ENCODE measurements at regions not wholly inside any gene's neighbourhood (a gene's known extent, or its start where the extent isn't known, plus 50 kb on each side); places are given as distances from the start of the nearest gene placed in this dataset.

DNA sequence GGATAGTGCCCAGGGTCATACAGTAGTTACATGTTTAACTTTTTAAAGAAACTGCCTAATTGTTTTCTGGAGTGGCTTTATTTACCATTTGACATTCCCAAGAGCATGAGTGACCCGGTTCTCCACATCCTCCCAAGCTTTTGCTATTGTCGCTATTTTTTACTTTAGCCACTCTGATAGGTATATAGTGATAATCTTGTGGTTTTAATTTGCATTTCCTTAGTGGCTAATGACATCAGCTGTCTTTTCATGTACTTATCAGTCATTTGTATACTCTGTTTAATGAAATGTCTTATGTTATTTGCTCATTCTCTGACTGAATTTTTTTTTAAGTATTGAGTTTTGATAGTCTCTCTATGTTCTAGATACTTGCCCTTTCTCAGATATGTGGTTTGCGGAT is 109.7 kb upstream of the HS6ST1 start:
- DNase-seq (ENCODE audit: low read depth) = no peak
- H3K4me3 ChIP-seq (replicated peaks; ENCODE audit: low read depth, low read length) = no peak overlapping the region
- TF ChIP-seq, protein P1, sequence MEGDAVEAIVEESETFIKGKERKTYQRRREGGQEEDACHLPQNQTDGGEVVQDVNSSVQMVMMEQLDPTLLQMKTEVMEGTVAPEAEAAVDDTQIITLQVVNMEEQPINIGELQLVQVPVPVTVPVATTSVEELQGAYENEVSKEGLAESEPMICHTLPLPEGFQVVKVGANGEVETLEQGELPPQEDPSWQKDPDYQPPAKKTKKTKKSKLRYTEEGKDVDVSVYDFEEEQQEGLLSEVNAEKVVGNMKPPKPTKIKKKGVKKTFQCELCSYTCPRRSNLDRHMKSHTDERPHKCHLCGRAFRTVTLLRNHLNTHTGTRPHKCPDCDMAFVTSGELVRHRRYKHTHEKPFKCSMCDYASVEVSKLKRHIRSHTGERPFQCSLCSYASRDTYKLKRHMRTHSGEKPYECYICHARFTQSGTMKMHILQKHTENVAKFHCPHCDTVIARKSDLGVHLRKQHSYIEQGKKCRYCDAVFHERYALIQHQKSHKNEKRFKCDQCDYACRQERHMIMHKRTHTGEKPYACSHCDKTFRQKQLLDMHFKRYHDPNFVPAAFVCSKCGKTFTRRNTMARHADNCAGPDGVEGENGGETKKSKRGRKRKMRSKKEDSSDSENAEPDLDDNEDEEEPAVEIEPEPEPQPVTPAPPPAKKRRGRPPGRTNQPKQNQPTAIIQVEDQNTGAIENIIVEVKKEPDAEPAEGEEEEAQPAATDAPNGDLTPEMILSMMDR (IDR thresholded peaks at IDR 0.05; ENCODE audit: low read length, missing control alignments) = no peak

DNA sequence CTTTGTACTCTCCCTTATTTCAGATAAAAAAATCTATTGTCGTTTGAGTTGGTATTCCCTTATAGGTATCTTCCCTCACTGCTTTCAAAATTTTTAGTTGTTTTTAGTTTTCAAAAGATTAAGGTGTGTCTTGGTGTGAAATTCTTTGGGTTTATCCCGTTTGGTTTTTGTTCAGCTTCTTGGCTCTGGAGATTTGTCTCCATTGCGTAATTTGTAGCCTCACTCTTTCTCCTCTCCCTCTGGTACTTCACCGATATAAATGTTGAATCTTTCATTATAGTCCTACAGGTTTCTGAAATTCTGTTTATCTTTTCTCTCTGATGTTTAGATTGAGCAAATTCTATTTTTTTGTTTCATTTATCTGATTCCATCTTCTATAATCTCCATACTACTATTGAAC is 113.8 kb upstream of the HS6ST1 start:
- TF ChIP-seq, protein P1 (IDR thresholded peaks at IDR 0.05; ENCODE audit: low read length, missing control alignments) = no peak
- no peak overlapping the region for H3K4me3 ChIP-seq (replicated peaks; ENCODE audit: low read depth, low read length)
- DNase-seq (ENCODE audit: low read depth) = no peak

DNA sequence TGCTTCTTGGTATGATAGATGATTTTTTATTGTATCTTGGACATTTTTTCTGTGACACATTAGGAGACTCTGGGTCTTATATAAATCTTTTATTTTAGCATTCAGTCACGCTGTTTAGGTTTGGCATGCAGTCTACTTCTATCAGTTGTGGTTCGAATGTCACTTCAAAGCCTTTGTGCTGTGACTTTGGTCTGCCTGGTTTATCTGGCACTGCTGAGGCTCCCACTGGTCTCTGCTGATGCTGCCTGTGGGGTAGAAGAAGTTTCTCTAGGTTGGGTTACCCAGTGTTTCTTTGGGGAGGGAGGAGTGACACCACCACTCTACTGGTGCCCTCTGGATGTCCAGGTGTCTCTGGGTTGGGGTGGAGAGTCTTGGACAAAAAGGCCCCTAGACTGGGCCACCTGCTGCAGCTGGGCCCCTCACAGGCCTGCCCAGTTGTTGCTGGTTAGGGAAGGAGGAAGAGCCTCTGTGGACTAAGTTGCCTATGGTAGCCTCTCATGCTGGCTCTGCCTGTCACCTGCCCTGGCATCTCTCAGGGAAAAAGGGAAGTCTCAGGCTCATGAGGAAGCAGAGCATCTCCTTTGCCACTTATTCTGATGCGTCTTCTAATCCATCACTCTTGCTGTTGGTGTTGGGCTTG is 115.4 kb upstream of the HS6ST1 start:
- no peak overlapping the region for H3K4me3 ChIP-seq (replicated peaks; ENCODE audit: low read depth, low read length)
- no peak for DNase-seq (ENCODE audit: low read depth)
- TF ChIP-seq, protein P1 (IDR thresholded peaks at IDR 0.05; ENCODE audit: low read length, missing control alignments) = no peak

DNA sequence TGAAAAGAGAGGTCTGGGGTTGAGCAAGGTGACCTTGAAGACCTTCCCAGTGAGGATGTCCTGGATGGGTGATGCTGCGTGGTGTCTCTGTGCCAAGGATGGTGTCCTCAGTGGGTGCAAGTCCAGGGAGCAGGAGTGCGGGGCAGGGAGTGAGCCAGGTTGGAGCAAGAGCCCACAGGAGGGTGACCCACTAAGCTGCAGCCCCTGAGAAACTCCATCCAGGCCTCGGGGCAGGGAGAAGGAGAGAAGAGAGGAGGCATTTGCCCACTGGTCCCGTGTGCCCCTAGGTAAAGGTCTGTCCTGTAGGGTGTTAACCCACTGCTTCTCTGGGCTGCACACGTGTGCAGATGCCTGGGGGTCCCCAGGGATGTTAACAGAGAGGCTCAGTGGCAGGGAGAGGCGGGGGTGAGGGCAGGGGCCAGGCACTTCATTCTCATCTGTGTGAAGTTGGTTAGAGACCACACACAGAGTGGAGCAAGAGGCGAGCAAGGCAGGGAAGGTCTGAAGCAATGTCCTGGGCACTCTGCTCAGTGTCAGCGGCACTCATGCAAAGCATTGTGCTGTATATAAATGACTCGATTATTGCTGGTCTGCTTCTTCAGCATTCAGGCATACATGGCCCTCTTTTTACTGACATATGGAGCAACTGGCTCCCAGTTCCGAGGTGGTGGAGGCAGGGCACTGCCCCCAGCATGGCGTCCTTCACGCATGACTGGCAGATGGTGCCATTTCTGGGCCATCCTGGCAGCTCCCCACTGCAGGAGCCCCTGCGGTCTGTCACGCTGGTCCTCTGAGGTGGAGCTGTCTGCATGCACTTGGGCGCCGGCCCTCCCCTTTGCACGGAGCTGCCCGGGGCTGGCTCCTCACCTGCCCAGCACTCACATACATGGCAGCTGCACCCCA is 117.2 kb upstream of the HS6ST1 start:
- TF ChIP-seq, protein P1 (IDR thresholded peaks at IDR 0.05; ENCODE audit: low read length, missing control alignments) = no peak
- no peak overlapping the region for H3K4me3 ChIP-seq (replicated peaks; ENCODE audit: low read depth, low read length)
- no peak for DNase-seq (ENCODE audit: low read depth)

DNA sequence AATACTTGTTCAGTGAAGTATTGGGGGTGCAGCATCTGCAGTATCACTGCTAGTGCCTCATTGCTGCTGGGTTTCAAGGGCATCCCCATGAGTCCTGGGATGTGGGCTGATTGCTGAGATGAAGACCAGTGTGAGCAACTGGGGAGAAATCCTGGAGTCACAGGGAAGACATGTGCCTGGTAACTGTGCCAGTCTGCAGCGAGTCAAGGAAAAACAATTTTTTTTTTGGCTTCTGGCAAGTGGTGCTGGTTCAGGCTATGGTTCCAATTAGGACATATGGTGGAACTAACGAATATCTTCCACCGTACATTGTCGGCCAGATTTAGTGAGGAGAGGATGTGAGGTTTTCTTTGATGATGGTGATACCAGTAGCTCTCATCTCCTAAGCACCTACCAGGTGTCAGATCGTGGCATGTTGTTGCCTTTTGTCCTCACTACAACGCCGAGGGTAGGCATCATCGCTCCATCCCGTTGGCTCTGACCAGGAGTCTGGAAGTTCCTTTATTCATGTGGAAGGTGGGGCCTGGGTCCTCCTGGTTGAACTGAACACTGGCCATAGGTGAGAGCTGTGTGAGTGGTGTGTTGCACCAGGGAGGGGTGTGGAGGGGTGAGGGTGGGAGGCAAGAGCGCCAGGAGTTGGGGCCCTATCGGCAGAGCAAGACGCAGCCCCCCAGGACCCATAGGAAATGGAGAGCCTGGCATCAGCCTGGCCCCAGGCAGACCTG is 118.0 kb upstream of the HS6ST1 start:
- TF ChIP-seq, protein P1 (IDR thresholded peaks at IDR 0.05; ENCODE audit: low read length, missing control alignments) = no peak
- no peak for DNase-seq (ENCODE audit: low read depth)

DNA sequence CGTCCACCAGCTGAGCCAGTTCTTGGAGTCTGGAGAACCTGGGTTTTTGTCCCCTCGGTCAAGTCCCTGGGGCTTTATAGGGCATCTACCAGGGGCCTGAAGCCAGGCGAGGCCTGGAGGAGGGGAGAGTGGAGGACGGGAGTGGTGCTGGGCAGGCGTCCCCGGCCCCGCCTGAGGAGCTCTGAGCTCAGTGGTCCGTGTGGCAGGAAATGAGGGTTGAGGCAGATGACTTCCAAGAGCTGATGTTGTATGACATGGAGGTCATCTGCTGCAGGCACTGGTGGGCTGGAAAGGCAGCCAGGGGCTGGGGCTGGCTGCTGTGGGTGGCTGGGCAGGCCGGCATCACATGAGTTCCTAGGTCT is 118.5 kb upstream of the HS6ST1 start:
- DNase-seq (ENCODE audit: low read depth) = no peak
- TF ChIP-seq, protein P1 (IDR thresholded peaks at IDR 0.05; ENCODE audit: low read length, missing control alignments) = no peak

More for the DNA sequence above, 118.0 kb upstream of the HS6ST1 start:
- H3K4me3 ChIP-seq (replicated peaks; ENCODE audit: low read depth, low read length) = no peak overlapping the region

More for the DNA sequence above, 118.5 kb upstream of the HS6ST1 start:
- no peak overlapping the region for H3K4me3 ChIP-seq (replicated peaks; ENCODE audit: low read depth, low read length)
